ENCODE measurements at regions not wholly inside any gene's neighbourhood (a gene's known extent, or its start where the extent isn't known, plus 50 kb on each side); places are given as distances from the start of the nearest gene placed in this dataset.
"Not testable (repeated sequence)": the region's sequence is repeated elsewhere in the genome, so short reads cannot be mapped to it uniquely, and the experiment has no call there.

GRCh38 chr21:33966324-33966949, 50.8 kb upstream of the ATP5PO start:
- no peak for DNase-seq (ENCODE audit: low read depth, low spot score)
- no peak for TF ChIP-seq CTCF (IDR thresholded peaks at IDR 0.05; ENCODE audit: insufficient read depth, low read length, missing control alignments)
- ChIA-PET CTCF (interaction anchor here (1.4 kb wide), 1 partner anchor 235 kb away, joined by 4 read pairs; no protein-coding TSS in a partner anchor), POLR2A (no interaction called here)
- H3K4me3 ChIP-seq (ENCODE audit: low read depth, low read length) = no peak overlapping the region

GRCh38 chr21:33965662-33966061, 50.1 kb upstream of the ATP5PO start:
- POLR2A ChIA-PET; DNase-seq (ENCODE audit: low read depth, low spot score); H3K4me3 ChIP-seq (ENCODE audit: low read depth, low read length): not testable (repeated sequence)
- CTCF ChIA-PET = interaction anchor here (1.4 kb wide), 1 partner anchor 236 kb away, joined by 4 read pairs; no protein-coding TSS in a partner anchor

All from AG04449 (cell line).